NCI-H146 treated with DMSO at 0.1 percent for 48 hours (cell line): ENCODE measurements at regions not wholly inside any gene's neighbourhood (a gene's known extent, or its start where the extent isn't known, plus 50 kb on each side); places are given as distances from the start of the nearest gene placed in this dataset.

Source experiments
- DNase-seq: peaks from one replicate; lab custom pipeline; 2025; ENCODE audit not compliant: unreplicated experiment; lab: John Stamatoyannopoulos, UW

GRCh38 chr1:39134768-39135333 is 69.6 kb upstream of the MACF1 start:
- DNase-seq = no peak

GRCh38 chr1:39136638-39137037 is 67.9 kb upstream of the MACF1 start:
- no peak for DNase-seq

- no peak for DNase-seq
Measured at GRCh38 chr1:39139723-39140360, 64.7 kb upstream of the MACF1 start.

- no peak for DNase-seq
Measured at GRCh38 chr1:39141925-39142324, 62.6 kb upstream of the MACF1 start.

GRCh38 chr1:39142401-39143060 is 62.0 kb upstream of the MACF1 start:
- DNase-seq = peak; percentile 0

- DNase-seq = no peak
Measured at GRCh38 chr1:39144924-39145323, 59.6 kb upstream of the MACF1 start.

- no peak for DNase-seq
Measured at GRCh38 chr1:39145331-39145965, 59.0 kb upstream of the MACF1 start.

GRCh38 chr1:39146681-39147080 is 57.8 kb upstream of the MACF1 start:
- no peak for DNase-seq

- no peak for DNase-seq
Measured at GRCh38 chr1:39147099-39148025, 57.1 kb upstream of the MACF1 start.

GRCh38 chr1:39148942-39149341 is 55.6 kb upstream of the MACF1 start:
- DNase-seq = no peak

- no peak for DNase-seq
Measured at GRCh38 chr1:39149509-39149908, 55.0 kb upstream of the MACF1 start.

- no peak for DNase-seq
Measured at GRCh38 chr1:39150779-39151178, 53.7 kb upstream of the MACF1 start.

GRCh38 chr1:39151267-39151666 is 53.2 kb upstream of the MACF1 start:
- DNase-seq = no peak

GRCh38 chr1:39152923-39153322 is 51.6 kb upstream of the MACF1 start:
- DNase-seq = no peak

GRCh38 chr1:39153684-39154083 is 50.8 kb upstream of the MACF1 start:
- no peak for DNase-seq

- DNase-seq = no peak
Measured at GRCh38 chr1:39154553-39155421, 49.7 kb upstream of the MACF1 start.
